ENCODE measurements at regions not wholly inside any gene's neighbourhood (a gene's known extent, or its start where the extent isn't known, plus 50 kb on each side); places are given as distances from the start of the nearest gene placed in this dataset.

DNA sequence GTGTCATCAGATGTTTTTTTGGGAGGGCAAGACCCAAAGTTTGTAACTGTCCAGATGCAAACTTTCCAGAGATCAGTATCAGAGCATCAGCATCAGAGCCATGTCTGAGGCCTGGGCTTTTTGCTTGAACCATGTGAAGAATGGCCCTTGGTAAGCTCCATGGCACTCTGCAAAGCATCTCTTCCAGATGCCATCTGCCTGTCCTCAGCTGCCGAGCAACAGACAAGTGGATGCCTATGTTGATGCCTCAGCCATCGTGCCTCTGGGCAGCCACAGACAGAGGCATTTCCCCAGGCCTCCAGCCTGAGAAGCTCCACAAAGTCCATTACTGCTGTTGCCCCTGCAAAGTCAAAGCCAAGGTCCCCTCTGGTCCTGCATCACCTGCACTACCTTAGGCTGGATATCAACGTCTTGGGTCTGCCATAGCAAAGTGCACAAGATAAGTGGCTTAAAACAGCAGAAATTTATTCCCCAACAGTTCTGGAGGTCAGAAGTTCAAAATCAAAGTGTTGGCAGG lies 670.2 kb upstream of the MKI67 start:
- no peak for DNase-seq (ENCODE audit: low read depth in 2 of 2)

DNA sequence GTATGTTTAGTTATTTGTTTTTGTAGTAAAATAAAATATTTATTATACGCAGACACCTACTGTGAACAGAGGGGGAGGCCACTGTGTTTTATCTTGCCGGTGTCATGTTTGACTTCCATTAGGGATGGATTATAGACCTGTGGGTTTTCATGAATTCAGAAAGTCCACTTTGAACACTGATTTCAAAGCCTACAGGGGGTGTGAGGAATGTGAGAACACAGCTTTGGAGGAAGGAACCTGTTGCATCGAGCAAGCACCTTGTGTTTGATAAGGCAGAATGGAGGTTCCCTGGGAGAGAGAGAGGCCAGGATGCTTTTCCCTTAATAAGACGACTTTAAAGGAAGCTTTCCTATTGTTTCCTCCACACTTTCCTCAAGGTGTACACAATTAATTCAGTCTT lies 665.0 kb upstream of the MGMT start:
- DNase-seq (ENCODE audit: low read depth in 2 of 2): no peak

DNA sequence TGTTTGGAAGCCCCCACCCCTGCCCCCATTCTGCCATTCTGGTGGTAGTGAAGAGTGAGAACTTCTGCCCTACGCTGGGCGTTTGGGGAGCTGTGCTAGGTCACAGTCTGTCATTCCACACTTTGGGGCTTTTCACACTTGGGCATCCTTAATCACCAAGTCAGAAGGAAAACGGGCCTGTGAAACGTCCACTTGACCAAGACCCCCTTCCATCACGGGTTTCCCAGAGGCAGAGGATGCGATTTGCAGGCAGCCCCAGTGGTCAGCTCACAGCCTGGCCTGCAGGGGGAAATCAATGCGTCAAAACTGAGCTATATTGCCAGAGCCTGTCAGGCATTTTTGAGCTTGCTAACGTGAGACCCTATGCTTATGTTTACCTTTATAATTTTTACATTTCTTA lies 663.3 kb upstream of the MGMT start:
- no peak for DNase-seq (ENCODE audit: low read depth in 2 of 2)

DNA sequence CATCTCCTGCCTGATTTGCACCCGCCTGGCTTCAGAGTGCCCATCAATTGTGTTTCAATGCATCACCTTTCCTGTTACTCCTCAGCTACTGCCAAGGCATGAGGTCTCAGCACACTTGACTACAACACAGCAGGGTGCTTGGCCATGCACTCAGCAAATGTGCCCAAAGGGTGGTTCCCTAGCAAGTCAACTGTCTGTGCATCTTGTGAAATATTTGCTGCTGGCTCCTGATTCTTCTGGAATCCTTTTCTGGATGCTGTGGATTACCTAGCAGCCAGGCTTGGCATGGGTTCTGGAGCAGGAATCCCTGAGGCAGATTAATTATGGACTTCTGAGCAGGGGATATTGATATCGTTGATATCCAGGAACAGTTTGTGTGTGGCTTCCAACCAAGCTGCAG lies 662.6 kb upstream of the MGMT start:
- no peak for DNase-seq (ENCODE audit: low read depth in 2 of 2)

DNA sequence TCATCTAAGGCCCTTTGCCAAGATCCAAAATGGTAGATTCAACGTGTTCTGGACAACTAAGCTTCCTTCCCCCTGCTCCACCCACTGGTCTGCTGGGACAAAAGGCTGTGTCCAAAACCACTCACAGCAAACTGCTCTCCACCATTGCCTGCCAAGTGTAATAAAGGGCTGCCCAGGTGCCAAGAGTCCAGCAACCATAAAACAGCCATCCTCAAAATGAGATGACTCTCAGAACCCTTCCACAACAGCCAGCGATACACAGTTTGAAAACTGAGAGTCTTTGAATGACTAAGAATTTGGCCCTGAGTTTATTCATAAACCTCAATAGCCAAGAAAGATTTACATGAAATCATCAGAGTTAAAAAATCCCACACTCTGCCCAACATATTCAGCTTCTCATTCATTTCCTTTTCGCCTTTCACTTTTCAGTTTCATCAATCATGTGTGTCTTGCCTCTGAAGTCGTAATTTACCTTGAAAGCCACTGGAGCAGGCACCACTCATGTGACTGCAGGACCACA lies 658.1 kb upstream of the MGMT start:
- DNase-seq (ENCODE audit: low read depth in 2 of 2): no peak

DNA sequence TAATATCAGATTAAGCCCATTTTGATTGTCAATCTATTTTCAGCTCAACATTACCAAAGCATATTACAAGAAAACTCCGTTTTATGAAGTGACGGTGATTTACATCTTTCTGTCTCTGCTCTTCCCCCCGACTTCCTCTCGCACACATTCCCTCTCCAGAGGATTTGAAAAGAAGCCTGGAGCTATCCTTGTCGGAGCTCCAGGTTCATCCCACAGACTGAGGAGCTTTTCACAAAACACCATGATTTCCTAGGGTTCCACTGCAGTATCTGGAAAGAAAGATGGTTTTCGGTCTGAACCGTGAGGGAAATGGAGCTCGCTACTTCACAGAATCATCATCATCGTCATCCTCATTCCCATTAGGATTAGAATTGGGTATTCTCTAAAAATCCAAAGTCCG lies 655.5 kb upstream of the MGMT start:
- DNase-seq (ENCODE audit: low read depth in 2 of 2): no peak

DNA sequence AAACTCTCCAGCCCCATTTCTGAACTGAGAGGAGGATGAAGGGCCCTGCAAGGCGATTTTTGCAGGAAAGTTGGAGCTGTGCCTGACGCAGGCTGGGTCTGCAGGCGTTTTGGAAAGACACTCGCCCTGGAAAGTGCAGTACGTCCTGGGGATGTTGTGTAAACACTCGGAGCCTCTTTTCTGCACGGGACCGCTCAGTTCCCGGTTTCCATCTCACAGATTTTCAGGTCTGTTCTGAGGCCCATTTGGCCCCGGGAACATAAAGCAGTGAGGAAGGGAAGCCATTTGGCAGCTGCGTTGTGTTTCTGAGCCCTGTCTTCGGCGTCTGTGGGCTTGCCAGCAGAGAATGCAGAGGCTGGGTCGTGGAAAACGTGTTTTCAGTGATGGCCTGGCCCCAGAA lies 655.0 kb upstream of the MGMT start:
- DNase-seq (ENCODE audit: low read depth in 2 of 2): no peak

DNA sequence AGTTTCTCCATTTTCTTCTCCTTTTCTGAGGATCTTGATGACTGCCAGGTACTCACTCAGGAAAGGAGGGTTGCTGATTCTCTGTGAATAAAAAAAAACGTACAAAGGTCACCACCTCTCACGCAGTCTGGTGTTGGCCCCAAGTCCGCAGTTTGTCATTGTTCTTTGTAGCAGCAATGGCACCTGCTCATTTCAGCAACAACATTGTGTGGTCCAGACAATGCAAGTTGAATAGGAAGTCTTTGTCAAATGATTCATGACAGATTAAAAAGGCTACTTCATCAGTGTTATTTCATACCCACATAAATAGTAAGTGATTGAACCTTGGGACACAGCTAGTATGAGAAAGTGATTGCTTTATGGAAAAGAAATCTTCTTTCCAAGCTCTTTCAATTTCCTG lies 653.5 kb upstream of the MGMT start:
- DNase-seq (ENCODE audit: low read depth in 2 of 2): no peak

DNA sequence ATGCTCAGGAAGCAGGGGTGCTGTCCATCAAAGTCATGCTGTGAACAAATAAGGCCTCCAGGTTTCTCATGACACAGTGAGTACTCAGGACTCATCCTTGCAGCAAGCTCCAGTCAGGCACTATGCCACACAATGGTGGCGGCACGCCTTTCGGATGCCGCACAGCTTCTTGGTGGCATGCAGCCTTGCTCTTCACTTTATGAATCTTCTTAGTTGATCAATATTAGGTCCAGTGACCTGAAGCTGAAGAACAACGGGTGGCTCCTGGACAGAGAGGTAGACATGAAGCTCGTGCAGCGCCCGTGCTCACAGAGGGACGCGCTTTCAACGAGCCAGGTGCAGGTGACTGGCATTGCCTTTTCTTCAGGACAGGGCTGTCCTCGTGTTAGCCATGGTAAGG lies 653.0 kb upstream of the MGMT start:
- DNase-seq (ENCODE audit: low read depth in 2 of 2): no peak

DNA sequence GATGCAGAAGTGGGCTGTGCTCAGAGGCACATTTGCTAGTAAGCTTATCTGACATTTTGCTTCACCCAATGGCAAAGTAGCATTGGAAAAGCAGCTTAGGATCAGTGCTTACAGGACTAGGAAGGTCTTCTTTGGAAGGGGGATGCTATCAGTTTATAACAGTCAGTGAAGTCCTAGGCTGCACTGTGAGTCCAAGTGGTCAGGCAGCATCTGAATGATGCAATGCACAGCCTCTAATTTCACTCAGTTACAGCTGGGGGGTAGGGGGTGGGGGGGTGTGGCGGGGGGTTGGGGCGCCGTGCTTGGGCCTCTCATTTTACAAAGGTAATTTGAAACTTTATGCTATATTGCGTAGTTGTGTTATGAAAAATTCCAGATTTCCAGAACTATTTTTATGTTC lies 652.3 kb upstream of the MGMT start:
- no peak for DNase-seq (ENCODE audit: low read depth in 2 of 2)

DNA sequence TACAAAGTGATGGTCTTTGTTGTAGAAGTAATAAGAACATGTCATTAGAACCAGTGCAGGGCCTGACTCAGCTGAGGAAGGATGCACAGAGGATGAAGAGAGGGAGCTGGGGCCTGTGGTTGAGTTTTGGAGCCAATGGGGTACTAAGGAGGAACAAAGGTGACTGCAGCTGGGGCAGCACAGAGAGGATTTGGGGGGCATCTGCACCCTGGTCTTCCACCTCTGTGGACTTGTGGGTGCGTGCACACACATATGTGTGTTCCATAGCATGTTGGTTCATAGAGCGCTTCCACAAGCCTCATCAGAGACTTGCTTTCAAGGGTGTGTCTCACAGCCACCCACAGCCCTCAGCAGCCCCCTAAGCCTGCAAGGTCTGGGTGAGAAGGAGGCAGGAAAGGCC lies 650.3 kb upstream of the MGMT start:
- DNase-seq (ENCODE audit: low read depth in 2 of 2): no peak

DNA sequence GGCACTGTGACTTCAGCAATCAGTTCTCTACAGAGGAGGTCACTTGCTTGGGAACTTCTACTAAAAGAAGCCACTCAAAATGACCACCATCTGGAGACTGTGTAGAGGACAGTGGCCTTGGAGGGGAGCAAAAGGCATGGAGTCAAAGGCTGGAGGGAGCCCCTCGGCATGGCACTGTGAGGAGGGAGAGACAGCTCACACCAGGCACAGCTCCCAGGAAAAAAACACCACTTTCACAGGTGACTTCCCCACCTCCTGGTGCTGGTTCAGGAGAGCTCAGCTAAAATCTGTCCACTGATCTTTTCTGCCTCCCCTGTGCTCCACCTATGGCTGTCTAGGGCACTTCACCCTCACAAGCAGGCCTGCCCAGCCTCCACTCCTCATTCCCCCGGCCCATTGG lies 649.4 kb upstream of the MGMT start:
- no peak for DNase-seq (ENCODE audit: low read depth in 2 of 2)

DNA sequence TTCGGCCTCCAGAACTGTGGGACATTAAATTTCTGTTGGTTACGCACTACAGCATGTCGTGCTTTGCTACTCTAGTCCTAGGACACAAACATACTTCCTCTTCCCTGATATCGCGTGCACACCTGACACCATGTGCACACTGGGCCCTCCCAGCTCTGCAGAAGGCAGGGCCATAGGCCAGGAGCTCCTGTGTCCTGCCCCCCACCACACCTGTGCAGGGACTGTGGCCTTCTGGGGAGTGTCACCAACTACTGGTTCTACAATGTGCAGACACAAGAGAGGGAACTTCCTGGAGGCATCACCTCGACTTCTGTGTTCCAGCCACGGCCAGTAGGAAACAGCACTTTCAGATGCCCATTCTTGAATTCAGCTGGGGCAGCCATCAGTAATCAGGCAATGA lies 646.4 kb upstream of the MGMT start:
- DNase-seq (ENCODE audit: low read depth in 2 of 2): no peak

DNA sequence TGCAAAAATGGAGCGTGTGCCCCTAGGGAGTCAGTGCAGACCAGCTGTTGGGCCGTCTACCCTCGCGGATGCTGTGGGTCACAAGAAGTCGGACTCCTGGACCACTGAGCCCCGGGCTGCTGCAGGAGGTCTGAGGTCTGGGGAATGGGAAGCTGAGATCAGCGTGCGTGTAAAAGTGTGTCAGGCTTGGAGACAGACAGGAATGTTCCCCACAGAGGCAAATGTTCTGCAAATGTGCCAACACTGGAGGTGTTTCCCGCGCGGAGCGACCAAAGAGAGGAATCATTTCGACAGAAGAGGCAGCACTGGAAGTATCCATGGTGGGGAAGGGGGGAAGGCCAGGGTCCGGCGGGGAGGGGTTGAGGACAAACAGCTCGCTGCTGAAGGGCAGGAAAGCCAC lies 643.8 kb upstream of the MGMT start:
- DNase-seq (ENCODE audit: low read depth in 2 of 2): no peak

DNA sequence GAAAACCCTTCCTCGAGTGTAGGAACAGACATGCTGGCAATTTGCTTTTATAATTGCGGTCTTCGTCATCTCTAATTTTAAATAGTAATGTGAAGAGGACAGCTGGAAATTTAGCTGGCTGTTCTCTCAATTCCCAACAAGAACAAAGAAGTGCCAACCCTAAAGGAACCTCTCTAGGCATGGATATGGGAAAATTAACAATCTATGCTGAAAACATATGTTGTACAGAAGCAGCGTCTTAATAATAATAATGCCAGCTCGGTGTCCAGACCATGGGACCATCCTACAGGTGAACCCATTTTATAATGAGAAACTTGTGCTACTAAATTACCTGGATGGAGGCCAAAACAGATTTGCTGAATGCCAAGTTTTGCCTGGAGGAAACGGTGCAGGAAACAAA lies 641.4 kb upstream of the MGMT start:
- DNase-seq (ENCODE audit: low read depth in 2 of 2): no peak

DNA sequence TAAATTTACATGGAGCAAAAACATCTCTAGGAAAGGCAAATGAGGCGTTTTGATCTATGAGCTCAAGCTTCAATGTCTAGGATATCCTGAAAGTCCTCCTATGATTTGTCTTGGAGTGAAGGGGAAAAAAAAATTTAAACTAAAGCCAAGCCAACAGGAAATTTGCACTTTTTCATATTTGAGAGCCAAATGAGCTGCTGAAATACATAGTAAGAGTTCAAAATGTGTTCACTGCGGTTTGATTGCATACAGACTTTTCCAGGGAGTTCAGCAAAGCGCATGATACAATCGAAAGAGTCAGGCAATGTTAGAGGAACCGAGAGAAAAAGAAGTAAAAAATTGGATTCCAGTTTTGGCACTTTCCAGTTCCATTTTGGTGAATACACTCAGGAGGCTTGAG lies 633.4 kb upstream of the MGMT start:
- DNase-seq (ENCODE audit: low read depth in 2 of 2): no peak

DNA sequence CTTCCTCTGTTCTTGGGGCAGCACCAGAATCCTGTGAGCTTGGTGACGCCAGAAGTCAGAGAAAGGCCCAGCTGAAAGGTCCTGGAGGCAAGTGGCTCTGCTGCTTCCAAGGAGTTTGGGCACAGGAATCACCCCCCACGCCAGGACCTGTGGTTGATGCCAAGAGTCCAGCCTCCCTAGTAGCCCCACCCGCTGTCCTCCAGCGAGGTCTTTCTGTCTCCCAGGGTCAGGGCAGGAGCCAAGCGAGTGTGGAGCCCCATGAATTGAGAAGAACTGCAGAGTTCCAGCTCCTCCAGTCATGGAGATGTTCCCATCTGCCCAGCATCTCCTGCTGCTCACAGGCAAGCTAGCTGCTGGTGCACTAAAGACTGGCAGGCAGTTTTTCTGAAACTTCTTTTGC lies 631.7 kb upstream of the MGMT start:
- no peak for DNase-seq (ENCODE audit: low read depth in 2 of 2)

DNA sequence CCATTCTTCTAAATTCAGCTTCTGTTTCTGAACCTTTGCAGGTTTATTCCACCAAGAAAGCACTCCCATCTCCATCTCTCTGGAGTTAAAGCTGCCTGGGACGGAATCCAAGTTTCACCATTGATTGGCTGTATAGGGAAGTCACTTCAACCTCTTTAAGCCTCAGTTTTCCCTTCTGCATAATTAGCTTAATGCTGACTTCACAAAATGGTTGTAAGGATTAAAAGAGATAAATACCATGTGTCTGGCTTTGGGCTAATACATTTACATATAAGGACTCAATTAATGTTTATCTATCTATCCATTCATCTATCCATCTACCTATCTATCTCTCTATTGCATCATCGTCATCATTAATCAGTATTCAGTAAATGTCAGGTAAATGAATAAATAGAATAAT lies 629.6 kb upstream of the MGMT start:
- DNase-seq (ENCODE audit: low read depth in 2 of 2): no peak

DNA sequence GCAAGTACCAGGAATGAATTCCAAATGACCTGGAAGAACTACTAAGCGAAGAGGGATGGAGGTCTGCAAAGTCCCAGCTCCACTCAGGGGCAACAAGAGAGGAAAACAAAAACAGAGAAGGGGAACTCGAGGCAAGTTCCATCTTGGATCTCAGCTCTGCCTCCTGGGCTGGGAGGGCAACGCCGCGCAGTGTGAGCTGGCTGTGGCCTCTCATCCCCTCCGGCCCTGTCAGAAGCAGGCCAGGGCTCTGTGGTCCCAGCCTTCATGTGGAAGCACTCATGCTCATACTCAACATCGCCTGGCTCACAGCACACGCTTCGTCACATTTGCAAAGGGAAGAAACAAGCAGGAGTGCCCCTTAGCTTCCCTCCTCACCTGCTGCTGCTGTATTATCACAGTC lies 627.9 kb upstream of the MGMT start:
- no peak for DNase-seq (ENCODE audit: low read depth in 2 of 2)

DNA sequence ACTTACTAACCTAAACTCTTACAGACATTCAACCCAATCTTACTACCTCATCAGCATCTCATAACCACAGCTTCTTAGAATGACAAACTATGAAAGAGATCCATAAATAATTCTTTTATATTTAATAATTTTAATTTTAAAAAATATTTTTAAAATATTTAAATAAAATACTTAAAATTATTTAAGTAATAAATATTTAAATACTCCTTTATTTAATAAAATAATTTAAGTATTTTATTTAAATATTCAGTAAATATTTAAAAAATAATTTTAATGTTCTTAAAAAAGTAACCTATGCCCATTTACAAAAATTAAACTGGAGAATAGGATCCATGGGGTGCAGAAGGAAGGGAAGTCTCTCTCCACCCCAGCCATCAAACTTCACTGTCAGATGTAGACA lies 627.3 kb upstream of the MGMT start:
- DNase-seq (ENCODE audit: low read depth in 2 of 2): no peak

DNA sequence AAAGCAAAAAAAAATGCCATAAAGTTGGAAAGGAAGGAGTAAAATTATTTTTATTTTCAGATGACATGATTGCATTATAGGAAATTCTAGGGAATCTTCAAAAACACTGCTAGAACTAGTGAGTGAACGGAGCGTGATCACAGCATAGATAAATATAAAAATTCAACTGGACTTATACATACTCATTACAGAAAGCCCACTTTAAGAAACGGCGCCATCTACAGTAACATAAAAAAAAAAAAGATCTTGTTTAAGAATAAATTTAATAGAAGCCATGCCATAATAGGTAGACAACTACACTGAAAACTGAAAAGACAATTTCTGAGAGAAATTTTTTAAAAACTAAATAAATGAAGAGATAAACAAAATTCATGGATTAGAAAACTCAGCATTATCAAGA lies 623.1 kb upstream of the MGMT start:
- no peak for DNase-seq (ENCODE audit: low read depth in 2 of 2)

DNA sequence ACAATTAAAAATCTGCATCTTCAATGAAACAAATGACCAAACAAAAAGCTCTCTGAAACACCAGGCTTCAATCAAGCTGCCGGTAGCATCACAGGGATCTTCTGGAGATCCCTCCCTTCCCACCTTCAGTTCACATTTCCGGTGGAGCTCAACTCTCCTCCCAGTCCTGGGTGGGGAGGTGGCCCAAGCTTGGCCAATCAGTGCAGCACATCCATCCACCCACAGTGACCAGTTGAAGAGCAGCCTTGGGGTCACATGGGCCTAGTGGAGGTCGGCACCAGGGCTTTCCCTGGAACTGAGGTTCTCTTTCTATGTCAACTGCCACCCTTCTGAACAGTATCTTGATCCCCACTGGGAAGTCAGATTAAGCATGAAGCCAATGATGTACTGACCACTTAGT lies 620.1 kb upstream of the MGMT start:
- no peak for DNase-seq (ENCODE audit: low read depth in 2 of 2)

DNA sequence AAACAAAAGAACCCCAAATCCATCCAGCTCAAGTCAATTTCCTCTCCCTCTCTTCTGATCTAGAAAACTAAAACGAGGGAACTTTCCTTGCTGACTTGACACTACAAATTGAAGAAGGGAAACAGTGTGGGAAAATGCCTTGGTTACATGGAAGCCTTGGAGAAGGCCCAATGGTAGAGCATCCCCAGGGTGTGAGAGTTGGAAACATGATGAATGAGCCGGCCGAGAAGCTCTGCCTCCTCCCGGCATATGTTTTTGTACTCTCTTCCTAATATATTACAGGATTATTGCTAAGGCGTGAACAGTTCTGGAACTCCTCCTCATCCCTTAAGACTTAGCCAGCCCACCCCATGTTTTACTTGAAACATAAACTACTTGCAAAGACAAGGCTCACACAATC lies 618.2 kb upstream of the MGMT start:
- no peak for DNase-seq (ENCODE audit: low read depth in 2 of 2)

DNA sequence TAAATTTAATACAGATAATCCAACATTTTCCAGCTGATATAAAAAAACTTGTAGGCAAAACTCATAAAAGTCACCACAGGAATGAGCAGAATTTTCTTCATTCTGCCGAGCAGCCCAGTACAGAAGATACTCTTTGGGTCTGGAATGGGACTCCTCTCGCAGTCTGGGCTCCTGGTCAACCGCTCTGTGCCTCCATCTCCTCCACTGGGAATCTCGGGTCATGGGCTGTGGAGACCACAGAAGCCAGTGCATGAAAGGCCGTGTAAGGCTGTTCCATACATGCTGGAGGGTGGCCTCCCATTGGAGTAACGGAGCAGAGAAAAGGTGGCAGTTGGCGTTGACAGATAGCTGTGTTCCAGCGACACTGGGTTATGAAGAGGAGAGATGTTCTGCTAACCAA lies 616.4 kb upstream of the MGMT start:
- DNase-seq (ENCODE audit: low read depth in 2 of 2): no peak

DNA sequence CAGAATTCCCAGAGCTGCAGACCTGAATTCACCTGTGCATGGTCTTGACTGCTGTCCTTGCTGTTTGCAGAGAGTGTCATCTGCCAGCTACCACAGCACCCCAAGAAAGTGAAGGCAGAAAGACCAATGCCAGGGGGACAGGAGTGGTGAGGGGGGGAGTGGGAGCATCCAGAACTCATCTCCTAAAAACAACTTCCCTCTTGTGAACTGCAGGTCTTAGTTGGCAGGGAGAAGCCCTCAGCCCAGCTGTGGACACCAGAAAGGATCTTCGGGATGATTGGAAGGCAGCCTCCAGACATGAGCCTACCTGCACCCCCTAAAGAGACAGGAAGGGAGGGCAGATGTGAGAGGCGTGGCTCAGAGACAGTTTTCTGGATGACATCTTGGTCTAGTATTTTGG lies 615.8 kb upstream of the MGMT start:
- no peak for DNase-seq (ENCODE audit: low read depth in 2 of 2)
